Cerebellar cortex (tissue), 1 donor: ENCODE measurements at regions not wholly inside any gene's neighbourhood (a gene's known extent, or its start where the extent isn't known, plus 50 kb on each side); places are given as distances from the start of the nearest gene placed in this dataset.
A peak's percentile ranks its signal among the peaks of the same experiment; 100 is the strongest.
"Not testable (repeated sequence)": the region's sequence is repeated elsewhere in the genome, so short reads cannot be mapped to it uniquely, and the experiment has no call there.

Source experiments
- DNase-seq: peaks from one replicate; pipeline ENCODE4 v3.0.0-alpha.2; 2015; ENCODE audit warnings: low spot score

- no peak for DNase-seq
These were observed 913.4 kb upstream of the RAG2 start for GRCh38 chr11:37511425-37511933.

DNA sequence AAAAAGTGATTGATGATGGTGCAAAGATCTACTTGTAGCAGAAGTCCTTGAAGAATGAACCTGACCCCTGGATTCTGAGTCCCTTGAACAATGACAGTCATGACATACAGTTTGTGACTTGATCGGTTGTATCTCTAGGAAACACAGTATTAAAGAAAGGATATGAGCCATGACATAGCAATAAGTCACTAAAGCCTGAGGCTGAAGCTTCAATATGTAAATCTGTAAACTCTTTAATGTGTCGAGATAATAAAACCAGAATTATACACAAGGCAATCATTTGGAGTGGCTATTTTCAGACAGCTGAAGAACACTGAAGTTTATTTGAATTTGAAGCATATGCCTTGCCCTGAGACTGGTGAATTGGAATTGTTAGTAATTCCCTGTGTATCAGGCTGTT, 911.5 kb upstream of the RAG2 start:
- DNase-seq = no peak

DNA sequence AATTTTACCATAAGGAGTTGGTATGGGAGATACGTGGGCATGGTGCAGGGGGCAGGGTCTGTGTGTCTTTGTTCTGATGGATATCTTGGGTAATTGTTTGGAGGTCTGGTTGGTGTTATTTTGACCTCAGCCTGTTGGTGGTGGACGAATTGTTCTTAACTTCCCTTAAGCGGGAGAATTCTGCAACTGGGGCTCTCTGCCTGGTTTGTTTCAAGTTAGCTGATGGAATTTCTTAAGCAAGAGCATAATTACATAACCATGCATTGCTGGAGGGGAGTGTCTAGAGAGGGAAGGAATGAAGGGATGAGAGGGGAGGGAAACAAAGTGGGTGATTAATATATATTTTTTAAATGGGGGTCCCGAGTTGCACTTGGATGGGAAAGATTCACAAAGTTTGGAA, 908.5 kb upstream of the RAG2 start:
- no peak for DNase-seq

DNA sequence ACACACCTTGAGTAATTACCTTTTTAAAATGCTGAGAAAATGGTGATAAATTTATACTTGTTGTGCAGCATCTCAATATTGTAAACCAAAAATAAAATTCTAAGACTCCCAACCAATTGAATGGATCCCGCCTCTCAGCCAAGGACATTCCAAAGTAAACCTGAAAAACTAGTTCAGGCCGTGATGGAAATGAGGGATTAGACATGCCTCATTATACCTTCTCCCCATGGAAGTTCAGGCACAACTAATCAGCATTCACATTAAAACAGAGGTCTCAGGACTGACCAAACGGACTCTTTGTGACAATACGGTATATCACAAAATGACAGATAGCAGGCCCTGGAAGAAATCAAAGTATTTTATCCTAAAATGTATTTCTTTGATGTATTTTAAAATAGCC, 907.4 kb upstream of the RAG2 start:
- no peak for DNase-seq

DNA sequence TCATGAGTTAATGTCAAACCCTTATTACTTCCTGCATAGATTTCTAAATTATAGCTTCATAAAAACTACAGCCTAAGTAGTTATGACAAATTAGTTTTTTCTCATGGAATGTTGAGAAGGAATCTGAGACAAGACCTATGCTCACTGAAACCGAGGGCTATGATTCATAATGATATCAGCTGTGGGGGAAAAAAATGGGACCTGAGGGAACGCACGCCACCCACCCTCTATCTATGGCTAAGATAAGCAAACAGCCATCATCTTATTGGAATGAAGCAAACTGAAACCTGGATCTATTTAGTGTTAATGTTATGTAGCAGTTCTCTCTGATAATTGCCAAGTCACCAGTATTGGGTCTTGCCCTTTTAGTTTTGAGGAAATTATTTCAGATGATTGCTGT, 906.9 kb upstream of the RAG2 start:
- no peak for DNase-seq

GRCh38 chr11:37504060-37504611, 906.1 kb upstream of the RAG2 start:
- peak; percentile 0 for DNase-seq

DNA sequence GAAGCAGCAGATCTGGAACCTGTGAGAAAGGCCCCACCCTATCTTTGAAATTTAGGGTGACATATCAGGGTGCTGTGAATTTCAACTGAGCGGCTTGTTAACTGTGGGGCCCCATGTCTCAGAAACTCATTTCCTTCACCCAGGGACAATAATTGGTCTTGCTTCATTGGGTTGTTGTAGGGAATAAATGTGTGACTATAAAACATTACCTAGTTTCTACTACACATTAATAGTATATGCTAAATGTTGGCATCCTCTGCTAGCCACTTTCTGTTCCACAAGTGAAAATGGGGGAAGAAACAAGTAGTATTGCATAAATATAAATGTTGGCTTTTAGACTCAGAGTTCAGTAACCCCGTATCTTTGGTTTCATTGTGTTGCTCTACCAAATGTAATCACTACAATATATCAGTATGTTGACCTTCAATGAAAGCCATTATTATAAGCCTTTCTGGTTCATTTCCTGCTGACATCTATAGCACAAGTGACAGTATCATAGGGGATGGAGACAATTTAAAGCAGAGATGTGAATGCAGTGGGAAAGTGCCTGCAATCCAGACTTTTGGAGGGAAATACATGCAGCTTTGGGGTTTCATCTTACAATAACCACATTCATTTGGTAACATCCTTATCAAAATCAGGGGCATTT, 905.5 kb upstream of the RAG2 start:
- no peak for DNase-seq

DNA sequence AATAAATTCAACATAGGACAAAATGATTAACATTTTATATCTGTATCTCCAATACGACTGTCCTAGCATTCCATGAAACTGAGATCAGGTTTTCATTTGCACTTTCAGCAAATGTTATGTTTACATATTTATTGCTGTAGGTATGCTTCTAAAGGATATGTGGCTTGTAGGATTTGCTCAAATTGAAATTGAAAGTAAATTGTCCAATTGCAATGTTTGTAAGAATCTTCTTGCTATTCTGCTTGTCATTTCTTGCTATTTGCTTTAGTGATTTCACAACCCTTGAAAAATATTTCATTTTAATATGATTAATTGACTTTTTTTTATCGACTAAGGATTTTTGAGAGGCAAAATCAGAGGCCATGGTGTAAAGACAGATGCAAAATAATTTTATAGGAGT, 904.2 kb upstream of the RAG2 start:
- no peak for DNase-seq

GRCh38 chr11:37500425-37500824, 902.4 kb upstream of the RAG2 start:
- DNase-seq = no peak

DNA sequence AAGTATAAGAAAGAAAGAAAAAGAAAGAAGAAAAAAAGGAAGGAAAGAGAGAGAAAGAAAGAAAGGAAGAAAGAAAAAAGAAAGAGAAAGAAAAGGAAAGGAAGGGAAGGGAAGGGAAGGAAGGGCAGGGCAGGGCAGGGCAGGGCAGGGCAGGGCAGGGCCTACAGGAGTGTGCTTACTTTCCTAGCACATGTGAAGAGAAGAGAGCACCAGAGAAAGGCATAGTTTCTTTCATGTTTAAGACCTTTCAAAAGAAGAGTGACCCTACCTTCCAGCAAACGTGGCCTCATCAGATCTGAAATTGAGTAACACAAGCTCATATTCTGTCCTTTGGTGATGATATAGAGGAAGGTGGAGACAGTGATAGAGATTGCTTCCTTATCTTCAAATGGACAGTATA, 899.3 kb upstream of the RAG2 start:
- DNase-seq = no peak

- DNase-seq = no peak
These were observed 898.2 kb upstream of the RAG2 start for GRCh38 chr11:37496201-37496600.

GRCh38 chr11:37484298-37484697, 886.3 kb upstream of the RAG2 start:
- no peak for DNase-seq

DNA sequence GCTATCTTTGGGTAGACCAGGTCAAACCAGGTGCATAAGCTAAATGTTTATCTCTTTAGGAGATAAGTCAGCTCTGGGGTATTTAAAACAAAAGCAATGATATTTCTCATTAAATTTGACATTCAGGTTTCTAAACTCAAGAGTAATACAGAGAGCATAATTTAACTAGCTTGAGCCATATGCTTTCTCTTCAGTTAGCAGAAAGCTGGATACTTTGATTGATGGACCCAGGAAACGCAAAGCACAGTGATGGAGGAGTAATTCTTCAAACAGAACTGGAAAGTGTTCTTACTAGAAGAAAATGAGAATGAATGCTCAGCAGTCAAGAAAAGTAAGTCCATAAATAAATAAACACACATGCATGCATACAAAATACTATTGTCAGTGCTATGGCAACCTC, 885.7 kb upstream of the RAG2 start:
- no peak for DNase-seq

DNA sequence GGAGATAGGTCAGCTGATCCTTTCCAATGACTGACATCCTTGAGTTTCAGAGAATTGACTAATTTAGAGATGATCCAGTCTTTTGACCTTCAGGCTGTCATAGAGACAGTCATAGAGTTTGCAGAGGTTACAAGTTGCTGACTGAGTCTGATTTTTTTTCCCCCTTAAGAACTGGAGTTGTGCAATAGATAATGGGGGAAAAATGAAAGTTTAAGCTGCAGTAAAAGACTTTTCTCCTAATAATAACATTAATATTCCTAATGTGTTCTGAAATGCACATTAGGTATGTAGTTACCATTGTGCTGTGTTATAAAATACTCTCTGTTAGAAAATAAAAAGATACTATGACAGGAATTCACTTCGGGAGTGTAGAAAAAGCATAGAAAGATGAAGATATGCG, 876.9 kb upstream of the RAG2 start:
- DNase-seq = no peak

- no peak for DNase-seq
These were observed 870.3 kb upstream of the RAG2 start for GRCh38 chr11:37468344-37468743.

- DNase-seq = no peak
These were observed 867.2 kb upstream of the RAG2 start for GRCh38 chr11:37465221-37465620.

GRCh38 chr11:37459456-37459855, 861.4 kb upstream of the RAG2 start:
- DNase-seq = no peak

- DNase-seq = no peak
These were observed 858.7 kb upstream of the RAG2 start for GRCh38 chr11:37456746-37457145.

DNA sequence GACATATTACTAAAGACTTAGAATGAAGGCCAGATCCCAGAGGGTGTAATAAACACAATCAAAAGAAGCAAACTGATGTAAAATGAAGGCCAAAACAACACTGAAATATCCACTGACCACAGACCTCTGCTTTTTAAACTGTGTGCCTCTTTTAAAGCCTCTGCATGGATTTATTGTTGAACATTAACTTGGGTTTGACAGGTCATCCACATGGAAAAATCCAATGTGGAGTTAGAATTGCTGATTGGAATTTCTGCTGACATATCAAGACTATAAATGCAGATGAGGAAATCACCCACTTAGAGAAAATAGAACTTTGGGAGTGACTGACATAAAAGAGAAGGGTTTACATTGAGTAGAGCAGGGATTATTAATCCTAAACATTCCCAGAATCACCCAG, 853.9 kb upstream of the RAG2 start:
- no peak for DNase-seq

DNA sequence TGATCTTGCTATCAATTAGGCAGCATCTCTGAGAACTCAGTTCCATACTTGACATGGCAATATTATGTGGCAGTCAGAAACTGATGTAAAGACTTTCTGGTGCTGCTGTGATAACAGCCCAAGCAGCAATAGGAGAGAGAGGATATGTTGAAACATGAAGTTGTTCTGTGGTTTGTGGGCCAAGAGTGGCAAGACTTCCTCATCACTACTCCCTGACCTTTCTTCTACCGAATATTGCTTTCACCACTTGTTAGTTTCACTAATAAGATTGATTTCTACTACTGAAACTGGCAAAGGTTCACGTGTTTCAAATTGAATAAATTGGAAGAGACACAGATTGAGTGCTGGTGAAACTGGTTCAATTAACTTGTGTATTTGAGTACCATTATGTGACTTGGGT, 852.6 kb upstream of the RAG2 start:
- DNase-seq = no peak

- DNase-seq = peak; percentile 4
These were observed 851.1 kb upstream of the RAG2 start for GRCh38 chr11:37449146-37449545.

DNA sequence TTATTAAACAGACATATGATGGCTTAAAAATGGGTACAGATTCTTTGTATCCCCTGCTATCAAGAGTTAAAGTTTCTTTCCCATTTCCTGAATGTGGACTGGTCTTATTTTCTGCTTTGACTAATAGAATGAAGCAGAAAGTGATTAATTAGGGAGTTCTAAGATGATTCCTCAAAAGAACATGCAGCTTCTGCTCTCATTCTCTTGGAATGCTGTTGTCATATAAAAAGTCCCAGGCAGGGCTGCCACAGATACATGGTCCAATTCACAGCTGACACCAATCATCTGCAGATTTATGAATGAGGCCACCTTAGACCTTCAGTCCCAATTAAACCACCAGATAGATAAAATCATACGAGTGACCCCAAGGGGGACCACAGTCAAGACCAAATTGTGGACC, 844.5 kb upstream of the RAG2 start:
- no peak for DNase-seq

GRCh38 chr11:37431633-37432230, 833.7 kb upstream of the RAG2 start:
- not testable (repeated sequence) for DNase-seq
